K562 (cell line): ENCODE measurements at regions not wholly inside any gene's neighbourhood (a gene's known extent, or its start where the extent isn't known, plus 50 kb on each side); places are given as distances from the start of the nearest gene placed in this dataset.
"Not testable (repeated sequence)": the region's sequence is repeated elsewhere in the genome, so short reads cannot be mapped to it uniquely, and the experiment has no call there.

Source experiments
- ATAC-seq: fragments of 200-7000 bp; cut with Tn5 transposase; 3 replicates; pipeline ENCODE4 v1.9.1; 2020; ENCODE audit warnings: moderate library complexity
- BruUV-seq: library from RNA; stranded (reverse); fragments of 400-500 nt; replicated peaks from 2 replicates; lab custom pipeline; 2021; lab: Mats Ljungman, UMichigan
- CTCF ChIA-PET: fragments of 300-600 bp; formaldehyde crosslinking; extraction: SDS; loops from one replicate; lab custom pipeline; 2021; ENCODE audit warnings: low intra/inter-chr PET ratio; lab: Yijun Ruan, JAX
- POLR2A ChIA-PET: fragments of 300-600, 350-650 bp; sonication (Branson Sonifier 250); formaldehyde crosslinking; extraction: SDS; loops from one replicate; lab custom pipeline; 2021; ENCODE audit warnings: antibody characterized with exemption, inconsistent platforms; lab: Yijun Ruan, JAX
- DNase-seq, 4 experiments: peaks; one replicate each; pipeline versions ENCODE4 v3.0.0 to v3.0.0-alpha.2; 2011 to 2018; ENCODE audit warnings: low spot score in 3 of 4, mixed read lengths in 3 of 4; ENCODE audit errors: extremely low read depth in 1 of 4
- FAIRE-seq: peaks from 2 replicates; lab custom pipeline; 2011; peaks lifted over from hg19 to GRCh38; lab: Jason Lieb, UNC
- H2AFZ ChIP-seq: 2 replicates; pipeline ENCODE4 v1.6.0; 2011; ENCODE audit warnings: low read depth, low read length, control low read depth, inconsistent platforms
- H3K27ac ChIP-seq: fragments of 200-600 bp; 3 replicates; pipeline ENCODE4 v1.8.0; 2011; ENCODE audit warnings: low read depth, mild to moderate bottlenecking, control low read depth, inconsistent platforms, low read length, moderate library complexity, mixed read lengths; ENCODE audit errors: extremely low read depth
- H3K27me3 ChIP-seq, 2 experiments: fragments of 300-600 bp in 1 of 2; 2 replicates in 1 of 2; 3 replicates in 1 of 2; pipeline versions ENCODE4 v1.6.0 to v1.8.0; 2011; ENCODE audit warnings: inconsistent platforms in 2 of 2, low read length in 2 of 2, mild to moderate bottlenecking in 1 of 2, mixed read lengths in 1 of 2, moderate library complexity in 1 of 2; ENCODE audit not compliant: control insufficient read depth in 2 of 2, insufficient read depth in 2 of 2
- H3K36me3 ChIP-seq: fragments of 300-600 bp; 3 replicates; pipeline ENCODE4 v1.8.0; 2011; ENCODE audit warnings: mild to moderate bottlenecking, low read length, inconsistent platforms; ENCODE audit not compliant: control insufficient read depth, insufficient read depth
- H3K4me1 ChIP-seq, 2 experiments: fragments of 200-600 bp in 1 of 2; replicated peaks in 1 of 2; 2 replicates in 1 of 2; 3 replicates in 1 of 2; pipeline versions ENCODE4 v1.5.1 to v1.8.0; 2011; ENCODE audit warnings: inconsistent platforms in 2 of 2, low read length in 2 of 2, mild to moderate bottlenecking in 1 of 2, mixed read lengths in 1 of 2, moderate library complexity in 1 of 2; ENCODE audit not compliant: control insufficient read depth in 2 of 2, insufficient read depth in 2 of 2
- H3K4me2 ChIP-seq: 2 replicates; pipeline ENCODE4 v1.6.1; 2011; ENCODE audit warnings: low read length, control low read depth, inconsistent platforms, mixed read lengths; ENCODE audit not compliant: insufficient read depth
- H3K4me3 ChIP-seq: fragments of 200-600 bp; sonication (generic), shearing (Covaris generic); 2 replicates; pipeline ENCODE4 v1.5.1; 2016; ENCODE audit warnings: control low read depth, inconsistent platforms
- H3K79me2 ChIP-seq: fragments of 200-600 bp; 3 replicates; pipeline ENCODE4 v1.8.0; 2011; ENCODE audit warnings: low read length, inconsistent platforms; ENCODE audit not compliant: control insufficient read depth, insufficient read depth
- H3K9ac ChIP-seq, 2 experiments: 2 replicates each; pipeline versions ENCODE4 v1.6.0 to v1.6.1; 2011; ENCODE audit warnings: low read depth in 2 of 2, low read length in 2 of 2, control low read depth in 1 of 2, inconsistent platforms in 1 of 2, mild to moderate bottlenecking in 1 of 2, mixed read lengths in 1 of 2; ENCODE audit not compliant: insufficient read depth in 1 of 2
- H3K9me1 ChIP-seq: one replicate; pipeline ENCODE4 v1.6.0; 2011; ENCODE audit warnings: inconsistent platforms, mild to moderate bottlenecking, low read length, moderate library complexity; ENCODE audit not compliant: control insufficient read depth, insufficient read depth
- H3K9me3 ChIP-seq: replicated peaks from 2 replicates; pipeline ENCODE4 v1.5.1; 2011; ENCODE audit warnings: low read depth, low read length, inconsistent platforms; ENCODE audit not compliant: control insufficient read depth, insufficient read depth
- H4K20me1 ChIP-seq: replicated peaks from 2 replicates; pipeline ENCODE4 v1.6.1; 2011; ENCODE audit warnings: low read length, inconsistent platforms, mixed read lengths; ENCODE audit not compliant: control insufficient read depth, insufficient read depth
- ELK3 ChIP-seq: fragments of 450-650 bp; formaldehyde crosslinking; IDR thresholded peaks from 2 replicates; pipeline ENCODE4 v1.4.0; 2020; ENCODE audit warnings: mild to moderate bottlenecking
- HLTF ChIP-seq: fragments of 450-650 bp; IDR thresholded peaks from 2 replicates; pipeline ENCODE4 v1.6.1; 2016
- NCOR1 ChIP-seq: fragments of 450-650 bp; IDR thresholded peaks from 2 replicates; pipeline ENCODE4 v1.6.1; 2016; ENCODE audit warnings: mild to moderate bottlenecking, moderate library complexity
- NR2C2 ChIP-seq, 2 experiments: fragments of 200-800 bp in 1 of 2; sonication (Bioruptor generic) in 1 of 2; sonication (generic) in 1 of 2; formaldehyde crosslinking in 1 of 2; IDR thresholded peaks; 2 replicates each; pipeline versions ENCODE4 v1.6.1 to v1.8.0; 2016 to 2022; ENCODE audit warnings: mild to moderate bottlenecking in 1 of 2, missing compliant biosample characterization in 1 of 2, missing genetic modification characterization in 1 of 2, missing genetic modification reagents in 1 of 2
- SIN3A ChIP-seq, 2 experiments: fragments of 150-350 bp in 1 of 2; IDR thresholded peaks; 2 replicates each; pipeline ENCODE4 v1.6.1; 2011 to 2016; ENCODE audit warnings: borderline replicate concordance in 2 of 2, low read depth in 2 of 2, low read length in 2 of 2, mild to moderate bottlenecking in 2 of 2, moderate library complexity in 2 of 2; ENCODE audit not compliant: control insufficient read depth in 1 of 2
- ZNF583 ChIP-seq: fragments of 250-450 bp; sonication (Bioruptor Pico); IDR thresholded peaks from 2 replicates; pipeline ENCODE4 v1.4.0; 2020
- WGBS: fragments of 100-300 bp; shearing (Covaris generic); methylation state at CpG from one replicate; pipeline ENCODE4 v1.1.6; 2016; ENCODE audit warnings: low coverage, mixed read lengths; ENCODE audit not compliant: insufficient coverage; ENCODE audit errors: missing lambda C conversion rate; 5-methylcytosine and 5-hydroxymethylcytosine counted together
- in situ Hi-C: fragments of 300-500 bp; cut with MboI; formaldehyde crosslinking; loops from 4 replicates; pipeline ENCODE4 v1.15.0; 2018; ENCODE audit warnings: inconsistent platforms, mixed read lengths
- intact Hi-C: fragments of 100-400 bp; cut with micrococcal nuclease; formaldehyde crosslinking; loops from 2 replicates; pipeline ENCODE4 v1.14.2; 2022
- TF ChIP-seq, protein P1 (sequence below): sonication (generic); formaldehyde crosslinking; IDR thresholded peaks from 2 replicates; pipeline ENCODE4 v1.8.0; 2022; ENCODE audit warnings: missing genetic modification reagents, mild to moderate bottlenecking, borderline replicate concordance

DNA sequence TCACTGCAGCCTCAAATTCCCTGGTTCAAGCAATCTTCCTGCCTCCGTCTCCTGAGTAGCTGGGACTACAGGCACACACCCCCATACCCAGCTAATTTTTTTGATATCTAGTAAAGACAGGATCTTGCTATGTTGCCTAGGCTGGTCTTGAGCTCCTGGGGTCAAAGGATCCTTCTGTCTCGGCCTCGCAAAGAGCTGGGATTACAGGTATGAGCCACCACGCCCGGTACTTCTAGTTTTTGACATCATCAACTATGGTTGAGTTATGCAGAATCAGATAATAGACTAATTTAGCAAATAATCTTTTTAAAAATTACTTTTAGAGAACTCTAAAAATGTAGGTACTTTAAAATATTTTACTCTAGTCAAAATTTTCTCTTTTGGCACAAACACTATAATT, 166.2 kb downstream of the SOX4 start:
- ATAC-seq: no peak
- 1% methylated on average over 5 of the region's 5 CpGs for WGBS
- no peak for DNase-seq
- in situ Hi-C loops: no loop called here
- ChIA-PET CTCF (no interaction called here), POLR2A (interaction anchor here (1.3 kb wide), 1 partner anchor 12 kb away, joined by 5 read pairs; no protein-coding TSS in a partner anchor)
- Histone ChIP-seq H2AFZ (no peak overlapping the region), H3K79me2 (no peaks in the 10 kb centered on the region), H3K9me3 (no peaks in the 10 kb centered on the region), H3K9me1 (no peaks in the 10 kb centered on the region), H3K27ac (no peak overlapping the region), H3K4me1 (peaks cover 0 to 4% of the 10 kb centered on the region in 2 experiments; a peak in 2 of 5 replicates), H3K36me3 (no peaks in the 10 kb centered on the region), H3K4me2 (no peak overlapping the region), H3K27me3 (peaks cover 2 to 26% of the 10 kb centered on the region in 2 experiments), H4K20me1 (no peaks in the 10 kb centered on the region; the same call in 1 of the 2 replicates), H3K4me3 (no peak overlapping the region), H3K9ac (no peak overlapping the region)
- no peak for FAIRE-seq
- no TSS peak for BruUV-seq
- intact Hi-C loops: no loop called here
- TF ChIP-seq SIN3A (IDR thresholded peaks at IDR 0.05; ENCODE audit: borderline replicate concordance in 2 of 2, control insufficient read depth in 1 of 2, low read depth in 2 of 2, low read length in 2 of 2) (no peak), ELK3 (CRISPR knock-in tag) (no peak), NR2C2 (CRISPR knock-in tag; IDR thresholded peaks at IDR 0.05) (no peak), NR2C2 (tag; IDR thresholded peaks at IDR 0.05) (no peak), NCOR1 (no peak), HLTF (no peak), ZNF583 (no peak)
- TF ChIP-seq, protein P1, sequence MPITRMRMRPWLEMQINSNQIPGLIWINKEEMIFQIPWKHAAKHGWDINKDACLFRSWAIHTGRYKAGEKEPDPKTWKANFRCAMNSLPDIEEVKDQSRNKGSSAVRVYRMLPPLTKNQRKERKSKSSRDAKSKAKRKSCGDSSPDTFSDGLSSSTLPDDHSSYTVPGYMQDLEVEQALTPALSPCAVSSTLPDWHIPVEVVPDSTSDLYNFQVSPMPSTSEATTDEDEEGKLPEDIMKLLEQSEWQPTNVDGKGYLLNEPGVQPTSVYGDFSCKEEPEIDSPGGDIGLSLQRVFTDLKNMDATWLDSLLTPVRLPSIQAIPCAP (CRISPR knock-in tag): no peak

GRCh38 chr6:21761053-21761730, 167.6 kb downstream of the SOX4 start:
- H3K79me2 ChIP-seq, H2AFZ ChIP-seq, H3K36me3 ChIP-seq, H3K9me3 ChIP-seq, BruUV-seq, H3K4me2 ChIP-seq, FAIRE-seq, CTCF ChIA-PET, H3K4me3 ChIP-seq, H3K9ac ChIP-seq, DNase-seq, in situ Hi-C loops, H3K27ac ChIP-seq, ATAC-seq, H3K4me1 ChIP-seq, H4K20me1 ChIP-seq, intact Hi-C loops, H3K9me1 ChIP-seq: not testable (repeated sequence)
- H3K27me3 ChIP-seq: peaks cover 2 to 26% of the 10 kb centered on the region in 2 experiments
- WGBS: 7% methylated on average over 31 of the region's 41 CpGs
- POLR2A ChIA-PET: interaction anchor here (0.7 to 1.1 kb wide), 4 partner anchors 11 to 47 kb away, joined by 3 to 4 read pairs (median 4); no protein-coding TSS in a partner anchor
